NCI-H2227 treated with DMSO at 0.1 percent for 48 hours (cell line): ENCODE measurements at regions not wholly inside any gene's neighbourhood (a gene's known extent, or its start where the extent isn't known, plus 50 kb on each side); places are given as distances from the start of the nearest gene placed in this dataset.

Source experiments
- DNase-seq: peaks from one replicate; lab custom pipeline; 2025; lab: John Stamatoyannopoulos, UW

GRCh38 chr11:81744336-81745116 lies 989.1 kb downstream of the FAM181B start:
- no peak for DNase-seq

GRCh38 chr11:81725701-81726100 lies 1008.0 kb downstream of the FAM181B start:
- DNase-seq = no peak

GRCh38 chr11:81717695-81718094 lies 1016.0 kb downstream of the FAM181B start:
- DNase-seq = no peak

GRCh38 chr11:81707881-81708280 lies 1025.8 kb downstream of the FAM181B start:
- DNase-seq = no peak

- no peak for DNase-seq
These were observed 1028.4 kb downstream of the FAM181B start for GRCh38 chr11:81705283-81705682.

GRCh38 chr11:81700076-81700475 lies 1033.6 kb downstream of the FAM181B start:
- no peak for DNase-seq

- no peak for DNase-seq
These were observed 1046.6 kb downstream of the FAM181B start for GRCh38 chr11:81687057-81687456.

GRCh38 chr11:81674211-81674610 lies 1059.5 kb downstream of the FAM181B start:
- DNase-seq = no peak

GRCh38 chr11:81673001-81673400 lies 1060.7 kb downstream of the FAM181B start:
- no peak for DNase-seq

GRCh38 chr11:81669935-81670543 lies 1063.6 kb downstream of the FAM181B start:
- no peak for DNase-seq

GRCh38 chr11:81658722-81659121 lies 1074.9 kb downstream of the FAM181B start:
- DNase-seq = no peak

GRCh38 chr11:81655351-81655750 lies 1078.3 kb downstream of the FAM181B start:
- DNase-seq = no peak

GRCh38 chr11:81647374-81647773 lies 1086.3 kb downstream of the FAM181B start:
- DNase-seq = no peak

- no peak for DNase-seq
These were observed 1089.3 kb downstream of the FAM181B start for GRCh38 chr11:81644239-81644840.

GRCh38 chr11:81634483-81634882 lies 1099.2 kb downstream of the FAM181B start:
- no peak for DNase-seq

- no peak for DNase-seq
These were observed 1131.2 kb downstream of the FAM181B start for GRCh38 chr11:81602508-81602907.

- DNase-seq = no peak
These were observed 1137.0 kb downstream of the FAM181B start for GRCh38 chr11:81596704-81597103.

GRCh38 chr11:81585390-81585933 lies 1148.2 kb downstream of the FAM181B start:
- DNase-seq = no peak

GRCh38 chr11:81579339-81579738 lies 1154.3 kb downstream of the FAM181B start:
- no peak for DNase-seq

- no peak for DNase-seq
These were observed 1155.1 kb downstream of the FAM181B start for GRCh38 chr11:81578571-81578970.

- DNase-seq = no peak
These were observed 1159.4 kb downstream of the FAM181B start for GRCh38 chr11:81574301-81574700.

- DNase-seq = no peak
These were observed 1160.3 kb downstream of the FAM181B start for GRCh38 chr11:81573367-81573766.

GRCh38 chr11:81570669-81571068 lies 1163.0 kb downstream of the FAM181B start:
- DNase-seq = no peak
